HG02852 (cell line): ENCODE measurements at regions not wholly inside any gene's neighbourhood (a gene's known extent, or its start where the extent isn't known, plus 50 kb on each side); places are given as distances from the start of the nearest gene placed in this dataset.

ENCODE experiments used
- ATAC-seq: cut with Tn5 transposase; IDR thresholded peaks from one replicate; pipeline ENCODE4 v1.9.1; 2021; ENCODE audit warnings: mild to moderate bottlenecking, moderate library complexity; ENCODE audit not compliant: unreplicated experiment

- ATAC-seq: no peak
These were observed 1221.4 kb downstream of the VRK1 start for GRCh38 chr14:98018628-98019027.

DNA sequence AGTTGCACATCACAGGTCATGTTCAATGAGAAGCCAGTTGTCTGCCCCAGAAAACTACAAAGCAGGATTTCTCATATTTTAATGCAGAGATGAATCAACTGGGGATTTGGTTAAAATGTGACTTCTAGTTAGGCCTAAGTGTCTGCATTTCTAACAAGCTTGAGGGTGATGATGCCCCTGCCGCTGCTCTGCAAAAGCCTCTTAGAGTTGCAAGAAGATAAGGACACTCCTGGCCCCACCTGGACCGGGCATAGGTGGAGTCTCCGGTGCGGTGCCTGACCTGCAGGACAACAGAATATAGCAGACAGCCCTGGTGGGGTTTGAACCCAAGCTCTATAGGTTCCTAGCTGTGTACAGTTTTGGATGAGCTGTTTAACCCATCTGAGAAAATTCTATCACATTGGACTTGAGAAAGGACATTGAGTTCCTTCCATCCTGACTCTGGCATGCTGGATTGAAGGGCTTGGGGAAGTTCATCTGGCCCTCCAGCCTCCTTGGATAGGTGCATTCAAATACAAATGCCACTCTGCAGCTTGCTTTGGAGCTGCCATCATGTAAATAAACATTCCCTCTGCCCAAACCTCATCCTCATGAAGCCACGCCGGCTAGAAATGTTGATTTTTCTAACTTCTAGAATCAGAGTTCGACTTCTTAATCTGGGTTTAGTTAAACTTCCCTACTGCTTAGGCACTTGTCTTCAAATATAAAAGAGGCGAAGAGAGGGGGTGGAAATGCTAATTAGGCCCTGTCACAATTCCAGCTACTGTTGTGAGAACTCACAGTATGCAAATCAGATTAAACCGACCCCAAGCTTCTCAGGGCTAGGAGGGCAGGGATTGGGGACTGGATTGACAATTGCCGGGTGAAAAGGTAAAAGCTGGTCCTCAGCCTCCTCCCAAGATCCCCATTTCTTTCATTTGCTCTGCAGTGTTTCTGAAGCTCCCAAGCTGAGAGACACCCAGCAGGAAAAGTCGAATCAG is 1225.6 kb downstream of the VRK1 start:
- ATAC-seq: no peak

DNA sequence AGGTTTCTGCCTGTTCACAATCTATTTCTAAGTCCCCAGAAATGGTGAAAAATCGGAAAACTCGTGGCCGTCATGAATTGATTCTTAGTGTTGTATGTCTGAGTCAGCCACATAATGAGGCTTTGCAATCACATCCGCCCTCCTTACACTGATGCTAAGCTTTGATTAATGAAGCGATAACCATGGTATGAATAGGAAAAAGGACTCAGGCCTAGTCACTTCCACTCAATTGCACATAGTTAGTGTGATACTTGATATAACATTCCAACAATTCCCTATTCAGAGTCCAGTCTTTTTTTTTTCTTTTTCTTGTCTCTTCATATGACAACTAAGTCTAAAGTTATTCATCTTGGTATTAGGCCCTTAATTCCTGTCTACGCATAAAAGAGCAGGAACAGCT is 1231.0 kb downstream of the VRK1 start:
- ATAC-seq: no peak

- no peak for ATAC-seq
These were observed 1236.6 kb downstream of the BCL11B start for GRCh38 chr14:98035396-98035795.

DNA sequence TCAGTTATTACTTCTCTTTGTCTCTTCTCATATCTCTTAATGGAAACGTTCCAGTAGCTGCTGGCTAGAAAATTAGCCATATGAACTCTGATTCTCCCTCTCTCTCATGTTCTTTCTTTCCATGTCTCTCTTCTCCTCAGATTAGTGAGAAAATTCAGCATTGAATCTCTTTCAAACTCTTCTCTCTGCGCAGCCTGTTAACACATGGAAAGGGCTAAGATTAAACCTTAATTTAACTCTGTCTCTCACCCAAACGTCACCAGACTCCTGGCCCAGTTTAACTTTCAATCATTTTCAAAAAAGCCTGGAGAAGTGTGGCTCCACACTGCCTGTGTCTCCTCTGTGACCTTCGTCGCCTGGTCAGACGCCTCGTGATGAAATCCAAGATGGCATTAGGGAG is 1234.2 kb downstream of the BCL11B start:
- ATAC-seq: no peak

- no peak for ATAC-seq
These were observed 1215.1 kb downstream of the BCL11B start for GRCh38 chr14:98056946-98057345.

DNA sequence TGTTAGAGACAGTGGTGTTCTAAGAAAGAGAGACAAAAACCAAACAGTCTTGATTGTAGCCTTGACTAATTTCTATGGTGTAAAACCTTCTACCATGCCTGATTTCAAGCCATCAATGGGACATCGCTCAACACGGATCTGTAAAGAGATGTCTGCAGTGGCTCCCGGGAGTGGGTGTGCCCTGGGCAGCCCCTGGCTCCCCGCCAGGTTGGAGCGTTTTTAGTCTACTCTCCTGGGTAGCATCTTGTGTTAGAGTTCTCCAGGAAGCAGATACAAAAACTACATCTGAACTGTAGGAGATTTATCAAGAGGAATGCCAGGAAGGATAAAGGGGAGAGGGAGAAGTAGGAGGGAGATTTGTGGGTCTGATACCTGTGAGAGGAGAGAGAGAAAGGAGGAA is 1212.9 kb downstream of the BCL11B start:
- no peak for ATAC-seq

DNA sequence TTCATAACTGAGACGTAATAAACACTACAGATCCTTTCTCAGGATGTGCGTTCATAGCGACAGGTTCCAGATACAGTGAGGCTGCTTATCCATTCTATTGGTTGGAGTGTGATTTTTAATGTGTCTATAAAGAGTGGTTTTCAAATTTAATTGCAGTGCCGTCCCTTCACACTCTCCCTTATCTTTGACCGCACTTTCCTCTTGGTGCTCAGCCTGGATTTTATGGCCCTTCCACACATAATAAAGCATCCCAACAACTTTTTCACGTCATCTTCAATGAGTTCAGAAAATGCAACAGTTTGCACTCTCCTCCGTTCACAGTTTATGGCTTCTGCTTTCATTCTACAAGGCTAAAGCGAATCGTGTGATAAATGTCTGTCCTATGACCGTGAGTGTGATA is 1209.9 kb downstream of the BCL11B start:
- no peak for ATAC-seq

GRCh38 chr14:98069712-98070171 is 1202.3 kb downstream of the BCL11B start:
- ATAC-seq: no peak

DNA sequence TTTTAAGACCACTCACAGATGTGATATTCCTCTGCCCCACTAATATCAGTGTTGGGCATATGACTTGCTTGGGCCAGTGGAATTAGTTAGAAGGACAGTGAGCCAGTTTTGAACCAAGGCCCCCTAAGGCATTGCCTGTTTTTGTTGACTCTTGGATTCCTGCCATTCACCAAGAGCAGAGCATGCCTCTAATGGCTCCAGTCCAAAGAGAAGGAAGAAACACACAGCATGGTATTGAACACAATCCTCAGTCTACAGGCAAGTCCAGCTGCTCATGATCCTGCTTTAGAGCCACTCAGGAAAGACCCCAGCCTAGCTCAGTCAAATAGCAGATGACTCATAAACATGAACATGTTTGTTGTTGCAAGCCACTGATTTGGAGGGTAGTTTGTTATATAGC is 1201.5 kb downstream of the BCL11B start:
- ATAC-seq: no peak

GRCh38 chr14:98074111-98074510 is 1197.9 kb downstream of the BCL11B start:
- no peak for ATAC-seq

DNA sequence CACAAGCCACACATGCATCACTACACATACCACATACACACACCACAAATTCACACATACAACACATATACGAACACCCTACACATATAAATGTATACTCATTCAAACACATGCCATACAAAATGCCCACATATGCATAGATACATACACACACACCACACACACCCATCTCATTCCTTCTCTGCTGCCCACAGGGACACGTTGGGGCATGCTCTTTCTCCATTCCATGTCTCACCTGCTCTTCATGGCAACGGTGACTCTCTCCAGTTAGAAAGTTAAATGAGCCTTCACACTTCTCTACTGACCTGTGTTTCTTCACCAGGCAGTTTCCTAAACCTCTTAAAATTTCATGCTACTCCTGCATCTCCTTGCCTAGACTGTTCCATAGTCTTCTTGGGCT is 1194.8 kb downstream of the BCL11B start:
- no peak for ATAC-seq

DNA sequence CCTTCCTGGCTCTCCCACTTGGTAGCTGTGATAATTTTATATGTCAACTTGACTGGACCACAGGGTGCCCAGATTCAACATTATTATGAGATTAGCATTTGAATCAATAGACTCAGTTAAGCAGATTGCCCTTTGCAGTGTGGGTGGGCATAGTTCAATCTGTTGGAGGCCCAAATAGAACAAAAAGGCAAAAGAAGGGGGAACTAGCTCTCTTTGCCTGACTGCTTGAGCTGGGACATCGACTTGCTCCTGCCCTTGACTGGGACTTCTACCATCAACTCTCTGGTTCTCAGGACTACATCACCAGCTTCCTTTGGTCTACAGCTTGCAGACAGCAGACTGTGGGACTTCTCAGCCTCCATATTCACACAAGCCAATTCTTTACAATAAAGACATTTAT is 1189.2 kb downstream of the BCL11B start:
- ATAC-seq: no peak

DNA sequence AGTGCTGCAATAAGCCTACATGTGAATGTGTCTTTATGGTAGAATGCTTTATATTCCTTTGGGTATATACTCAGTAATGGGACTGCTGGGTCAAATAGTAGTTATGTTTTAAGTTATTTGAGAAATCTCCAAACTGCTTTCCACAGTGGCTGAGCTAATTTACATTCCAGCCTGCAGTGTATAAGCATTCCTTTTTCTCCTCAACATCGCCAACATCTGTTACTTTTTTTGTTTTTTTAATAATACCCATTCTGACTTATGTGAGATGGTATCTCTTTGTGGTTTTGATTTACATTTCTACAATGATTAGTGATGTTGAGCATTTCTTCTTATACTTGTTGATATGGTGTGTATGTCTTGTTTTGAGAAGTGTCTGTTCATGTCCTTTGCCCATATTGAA is 1186.2 kb downstream of the BCL11B start:
- ATAC-seq: no peak

DNA sequence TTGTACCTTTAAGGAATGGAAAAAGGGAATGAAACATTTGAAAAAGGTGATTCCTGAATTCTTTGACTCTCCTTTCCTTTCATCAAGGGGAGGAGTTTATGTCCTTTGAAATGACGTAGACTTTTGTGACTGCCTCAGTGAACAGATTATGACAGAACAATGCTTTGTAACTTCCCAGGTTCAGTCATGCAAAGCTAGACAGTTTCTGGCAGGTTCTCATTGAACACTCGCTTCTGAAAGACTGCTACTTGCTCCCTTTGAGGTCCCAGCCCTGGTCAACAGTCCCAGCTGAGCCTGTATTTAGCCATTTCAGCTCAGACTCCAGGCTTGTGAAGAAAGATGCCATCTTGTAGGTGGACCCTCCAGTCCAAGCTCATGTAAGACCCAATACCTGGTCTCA is 1178.9 kb downstream of the BCL11B start:
- no peak for ATAC-seq

DNA sequence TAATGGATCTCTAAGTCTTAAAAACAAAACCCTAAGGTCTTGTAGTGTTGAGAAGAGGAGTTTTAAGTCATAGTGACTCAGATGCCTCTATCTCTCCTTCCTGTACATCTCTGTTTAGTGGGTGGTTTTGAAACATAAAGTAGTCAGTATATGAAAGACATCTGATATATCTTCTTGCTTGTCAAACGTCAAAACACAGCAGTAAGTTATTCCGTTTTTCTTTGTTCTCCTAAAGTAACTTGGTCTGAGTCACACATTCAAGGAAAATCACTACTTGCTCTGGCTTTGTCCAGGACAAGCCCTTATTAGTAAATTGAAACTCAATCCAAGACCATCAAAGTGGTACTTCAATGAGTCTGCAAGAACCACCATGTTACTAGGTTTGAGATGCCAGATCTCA is 1172.5 kb downstream of the BCL11B start:
- no peak for ATAC-seq

- no peak for ATAC-seq
These were observed 1170.7 kb downstream of the BCL11B start for GRCh38 chr14:98101323-98101722.

GRCh38 chr14:98103705-98104104 is 1168.3 kb downstream of the BCL11B start:
- ATAC-seq: no peak

GRCh38 chr14:98109326-98109725 is 1162.7 kb downstream of the BCL11B start:
- ATAC-seq: no peak

DNA sequence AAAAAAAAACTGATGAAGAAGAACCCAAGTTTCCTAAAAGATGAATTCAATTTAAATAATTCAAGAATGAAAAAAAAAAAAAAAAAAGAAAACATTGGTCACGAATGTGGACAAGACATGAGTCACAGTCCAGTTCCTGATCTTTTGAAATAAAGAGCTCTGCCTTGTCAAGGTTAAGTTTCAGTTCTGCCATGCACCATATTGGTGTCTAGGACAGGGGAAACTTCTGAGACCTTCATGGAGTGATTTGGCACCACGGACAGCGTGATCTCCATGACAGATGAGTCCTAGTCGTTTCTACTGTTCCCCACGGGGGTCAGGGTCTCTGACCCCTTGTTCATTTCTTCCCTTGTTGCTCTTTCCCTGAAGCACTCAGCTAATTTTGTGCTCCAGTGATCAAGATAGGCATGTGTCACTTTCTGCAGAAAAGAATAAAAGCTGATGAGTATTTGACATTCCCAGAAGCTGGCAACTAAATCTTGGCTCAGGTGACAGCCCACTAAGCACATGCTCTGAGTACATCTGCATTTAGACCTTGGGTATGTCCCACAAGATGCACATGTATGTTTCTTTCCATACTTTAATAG is 1159.7 kb downstream of the BCL11B start:
- ATAC-seq: no peak

DNA sequence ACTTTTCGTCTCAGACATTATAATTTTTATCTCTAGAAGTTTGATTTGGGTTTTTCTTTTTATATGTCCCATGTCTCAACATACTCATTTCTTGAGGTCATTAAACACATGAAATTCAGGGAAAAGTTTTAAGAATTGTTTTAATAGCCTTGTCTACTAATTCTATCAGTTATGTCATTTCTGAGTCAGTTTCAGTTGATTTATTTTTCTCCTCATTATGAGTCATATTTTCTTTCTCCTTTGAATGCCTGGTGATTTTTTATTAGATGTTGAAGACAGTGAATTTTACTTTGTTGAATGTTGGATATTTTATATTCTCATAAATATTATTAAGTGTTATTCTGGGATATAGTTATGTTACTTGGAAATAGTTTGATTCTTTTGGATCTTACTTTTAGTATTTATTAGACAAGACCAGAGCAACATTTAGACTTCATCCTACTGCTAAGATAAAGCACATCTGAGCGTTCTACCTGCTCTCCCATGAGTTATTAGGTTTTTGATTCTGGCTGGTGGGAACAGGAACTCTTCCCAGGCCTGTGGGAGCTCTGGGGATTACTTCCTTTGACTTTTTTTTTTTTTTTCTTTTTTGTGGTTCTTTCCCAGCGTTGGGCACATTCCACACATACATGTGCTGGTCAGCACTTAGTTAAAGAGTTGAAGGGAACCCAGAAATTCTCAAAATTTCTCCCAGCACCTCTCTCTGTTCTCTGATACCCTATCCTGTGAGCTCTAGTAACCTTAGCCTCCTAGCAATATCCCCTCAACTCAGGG is 1157.7 kb downstream of the BCL11B start:
- no peak for ATAC-seq

- ATAC-seq: no peak
These were observed 1157.1 kb downstream of the BCL11B start for GRCh38 chr14:98114946-98115345.
